IPS-NIHi11 (cell line): ENCODE measurements at regions not wholly inside any gene's neighbourhood (a gene's known extent, or its start where the extent isn't known, plus 50 kb on each side); places are given as distances from the start of the nearest gene placed in this dataset.
A peak's percentile ranks its signal among the peaks of the same experiment; 100 is the strongest.
"Not testable (repeated sequence)": the region's sequence is repeated elsewhere in the genome, so short reads cannot be mapped to it uniquely, and the experiment has no call there.

ENCODE experiments used
- DNase-seq: peaks from one replicate; pipeline ENCODE4 v3.0.0; 2012; ENCODE audit warnings: mixed read lengths, low spot score

- no peak for DNase-seq
Observed at GRCh38 chr1:232134365-232134764, 495.6 kb downstream of the SIPA1L2 start.

GRCh38 chr1:232132572-232132971, 497.4 kb downstream of the SIPA1L2 start:
- no peak for DNase-seq

GRCh38 chr1:232131715-232132391, 498.1 kb downstream of the SIPA1L2 start:
- no peak for DNase-seq

- no peak for DNase-seq
Observed at GRCh38 chr1:232130815-232131480, 499.0 kb downstream of the SIPA1L2 start.

- DNase-seq, result no peak
Observed at GRCh38 chr1:232127190-232127589, 500.6 kb downstream of the DISC1 start.

- no peak for DNase-seq
Observed at GRCh38 chr1:232123775-232124659, 497.4 kb downstream of the DISC1 start.

GRCh38 chr1:232117903-232118302, 491.3 kb downstream of the DISC1 start:
- DNase-seq, result not testable (repeated sequence)

- DNase-seq, result no peak
Observed at GRCh38 chr1:232114985-232115384, 488.4 kb downstream of the DISC1 start.

- no peak for DNase-seq
Observed at GRCh38 chr1:232112076-232112475, 485.5 kb downstream of the DISC1 start.

- no peak for DNase-seq
Observed at GRCh38 chr1:232111611-232112010, 485.0 kb downstream of the DISC1 start.

- DNase-seq, result peak; percentile 77
Observed at GRCh38 chr1:232110281-232111090, 483.9 kb downstream of the DISC1 start.

GRCh38 chr1:232109391-232109790, 482.8 kb downstream of the DISC1 start:
- no peak for DNase-seq

- DNase-seq, result no peak
Observed at GRCh38 chr1:232108598-232108997, 482.0 kb downstream of the DISC1 start.

- no peak for DNase-seq
Observed at GRCh38 chr1:232106415-232106814, 479.8 kb downstream of the DISC1 start.

- no peak for DNase-seq
Observed at GRCh38 chr1:232105561-232105960, 479.0 kb downstream of the DISC1 start.

GRCh38 chr1:232101231-232101630, 474.6 kb downstream of the DISC1 start:
- no peak for DNase-seq

- no peak for DNase-seq
Observed at GRCh38 chr1:232096751-232097150, 470.2 kb downstream of the DISC1 start.
